NCI-H774 (cell line): ENCODE measurements at regions not wholly inside any gene's neighbourhood (a gene's known extent, or its start where the extent isn't known, plus 50 kb on each side); places are given as distances from the start of the nearest gene placed in this dataset.
"Not testable (repeated sequence)": the region's sequence is repeated elsewhere in the genome, so short reads cannot be mapped to it uniquely, and the experiment has no call there.

Source experiments
- DNase-seq: peaks from one replicate; lab custom pipeline; 2025; lab: John Stamatoyannopoulos, UW

- DNase-seq: peak; percentile 26
These were observed 238.5 kb upstream of the ERBB4 start for GRCh38 chr2:212777020-212777491.

GRCh38 chr2:212773808-212774339 lies 235.3 kb upstream of the ERBB4 start:
- DNase-seq: no peak

GRCh38 chr2:212770240-212770639 lies 231.6 kb upstream of the ERBB4 start:
- no peak for DNase-seq

- peak; percentile 26 for DNase-seq
These were observed 228.3 kb upstream of the ERBB4 start for GRCh38 chr2:212766921-212767320.

GRCh38 chr2:212752730-212753351 lies 214.2 kb upstream of the ERBB4 start:
- DNase-seq: no peak

- DNase-seq: no peak
These were observed 206.8 kb upstream of the ERBB4 start for GRCh38 chr2:212745359-212745758.

GRCh38 chr2:212737392-212738172 lies 199.0 kb upstream of the ERBB4 start:
- DNase-seq: no peak

- no peak for DNase-seq
These were observed 197.8 kb upstream of the ERBB4 start for GRCh38 chr2:212736385-212736726.

GRCh38 chr2:212733273-212733672 lies 194.7 kb upstream of the ERBB4 start:
- DNase-seq: no peak

- no peak for DNase-seq
These were observed 194.3 kb upstream of the ERBB4 start for GRCh38 chr2:212732860-212733259.

GRCh38 chr2:212730994-212731393 lies 192.4 kb upstream of the ERBB4 start:
- no peak for DNase-seq

- no peak for DNase-seq
These were observed 190.1 kb upstream of the ERBB4 start for GRCh38 chr2:212728717-212729116.

- no peak for DNase-seq
These were observed 189.1 kb upstream of the ERBB4 start for GRCh38 chr2:212727751-212728150.

- no peak for DNase-seq
These were observed 187.8 kb upstream of the ERBB4 start for GRCh38 chr2:212726403-212726802.

- no peak for DNase-seq
These were observed 186.6 kb upstream of the ERBB4 start for GRCh38 chr2:212725180-212725579.

- no peak for DNase-seq
These were observed 184.6 kb upstream of the ERBB4 start for GRCh38 chr2:212723226-212723625.

GRCh38 chr2:212722046-212722445 lies 183.4 kb upstream of the ERBB4 start:
- DNase-seq: no peak

- no peak for DNase-seq
These were observed 182.4 kb upstream of the ERBB4 start for GRCh38 chr2:212721026-212721451.

GRCh38 chr2:212715411-212715810 lies 176.8 kb upstream of the ERBB4 start:
- not testable (repeated sequence) for DNase-seq

- DNase-seq: no peak
These were observed 175.1 kb upstream of the ERBB4 start for GRCh38 chr2:212713681-212714080.

- DNase-seq: no peak
These were observed 174.4 kb upstream of the ERBB4 start for GRCh38 chr2:212712991-212713390.

- DNase-seq: no peak
These were observed 173.9 kb upstream of the ERBB4 start for GRCh38 chr2:212712466-212712865.

GRCh38 chr2:212711856-212712255 lies 173.3 kb upstream of the ERBB4 start:
- no peak for DNase-seq
